Activated CD8-positive, alpha-beta T cell treated with anti-CD3 and anti-CD28 coated beads for 36 hours (primary cell): ENCODE measurements at regions not wholly inside any gene's neighbourhood (a gene's known extent, or its start where the extent isn't known, plus 50 kb on each side); places are given as distances from the start of the nearest gene placed in this dataset.

Experiments used
- ATAC-seq: fragments of 200-7000 bp; cut with Tn5 transposase; one replicate; pipeline ENCODE4 v1.10.0; 2021; ENCODE audit warnings: mild to moderate bottlenecking, moderate library complexity
- CTCF ChIA-PET: fragments of 350-600 bp; sonication (Branson Sonifier 250); formaldehyde crosslinking; loops from one replicate; lab custom pipeline; 2021; ENCODE audit warnings: antibody characterized with exemption; lab: Charles Lee
- POLR2A ChIA-PET: fragments of 350-600 bp; sonication (Branson Sonifier 250); formaldehyde crosslinking; loops from one replicate; lab custom pipeline; 2021; ENCODE audit warnings: antibody characterized with exemption; lab: Charles Lee
- DNase-seq: peaks from one replicate; pipeline ENCODE4 v3.0.0-alpha.2; 2020
- H3K27ac Mint-ChIP-seq: one replicate; pipeline ENCODE4 v1.8.0; 2021; ENCODE audit warnings: mild to moderate bottlenecking, mixed read lengths
- H3K27me3 Mint-ChIP-seq: one replicate; pipeline ENCODE4 v1.8.0; 2021; ENCODE audit warnings: mixed read lengths
- H3K36me3 Mint-ChIP-seq: one replicate; pipeline ENCODE4 v1.8.0; 2021; ENCODE audit warnings: low read depth, mixed read lengths
- H3K4me1 Mint-ChIP-seq: one replicate; pipeline ENCODE4 v1.8.0; 2021; ENCODE audit warnings: low read depth, mixed read lengths
- H3K4me3 Mint-ChIP-seq: one replicate; pipeline ENCODE4 v1.8.0; 2021; ENCODE audit warnings: mild to moderate bottlenecking, moderate library complexity, mixed read lengths
- H3K9me3 Mint-ChIP-seq: one replicate; pipeline ENCODE4 v1.8.0; 2021; ENCODE audit warnings: mixed read lengths
- intact Hi-C: fragments of 100-400 bp; cut with micrococcal nuclease; formaldehyde crosslinking; loops from one replicate; pipeline ENCODE4 v1.10.0; 2022
- TF ChIP-seq, protein P1 (sequence below): fragments of 200-600 bp; IDR thresholded peaks from one replicate; pipeline ENCODE4 v1.8.0; 2022; ENCODE audit warnings: antibody characterized with exemption, mild to moderate bottlenecking

DNA sequence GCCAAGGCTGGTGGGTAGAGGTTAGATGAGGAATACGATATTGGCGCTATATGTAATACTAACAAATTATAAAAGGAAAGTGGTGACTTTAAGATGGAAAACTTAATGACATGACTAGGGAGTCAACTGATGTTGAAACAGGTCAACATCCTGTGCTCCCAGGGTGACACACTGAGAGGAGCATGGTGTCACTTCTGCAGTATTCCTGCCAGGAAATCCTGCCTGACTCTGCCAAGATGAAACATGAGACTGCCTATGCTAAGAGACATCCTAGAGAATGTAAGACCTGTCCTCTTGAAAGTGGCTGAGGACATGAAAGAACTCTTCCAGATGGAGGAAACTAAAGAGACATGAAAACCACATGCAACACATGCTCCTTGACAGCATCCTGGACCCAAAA lies 65.0 kb upstream of the KCND3 start:
- TF ChIP-seq, protein P1, sequence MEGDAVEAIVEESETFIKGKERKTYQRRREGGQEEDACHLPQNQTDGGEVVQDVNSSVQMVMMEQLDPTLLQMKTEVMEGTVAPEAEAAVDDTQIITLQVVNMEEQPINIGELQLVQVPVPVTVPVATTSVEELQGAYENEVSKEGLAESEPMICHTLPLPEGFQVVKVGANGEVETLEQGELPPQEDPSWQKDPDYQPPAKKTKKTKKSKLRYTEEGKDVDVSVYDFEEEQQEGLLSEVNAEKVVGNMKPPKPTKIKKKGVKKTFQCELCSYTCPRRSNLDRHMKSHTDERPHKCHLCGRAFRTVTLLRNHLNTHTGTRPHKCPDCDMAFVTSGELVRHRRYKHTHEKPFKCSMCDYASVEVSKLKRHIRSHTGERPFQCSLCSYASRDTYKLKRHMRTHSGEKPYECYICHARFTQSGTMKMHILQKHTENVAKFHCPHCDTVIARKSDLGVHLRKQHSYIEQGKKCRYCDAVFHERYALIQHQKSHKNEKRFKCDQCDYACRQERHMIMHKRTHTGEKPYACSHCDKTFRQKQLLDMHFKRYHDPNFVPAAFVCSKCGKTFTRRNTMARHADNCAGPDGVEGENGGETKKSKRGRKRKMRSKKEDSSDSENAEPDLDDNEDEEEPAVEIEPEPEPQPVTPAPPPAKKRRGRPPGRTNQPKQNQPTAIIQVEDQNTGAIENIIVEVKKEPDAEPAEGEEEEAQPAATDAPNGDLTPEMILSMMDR: no peak

DNA sequence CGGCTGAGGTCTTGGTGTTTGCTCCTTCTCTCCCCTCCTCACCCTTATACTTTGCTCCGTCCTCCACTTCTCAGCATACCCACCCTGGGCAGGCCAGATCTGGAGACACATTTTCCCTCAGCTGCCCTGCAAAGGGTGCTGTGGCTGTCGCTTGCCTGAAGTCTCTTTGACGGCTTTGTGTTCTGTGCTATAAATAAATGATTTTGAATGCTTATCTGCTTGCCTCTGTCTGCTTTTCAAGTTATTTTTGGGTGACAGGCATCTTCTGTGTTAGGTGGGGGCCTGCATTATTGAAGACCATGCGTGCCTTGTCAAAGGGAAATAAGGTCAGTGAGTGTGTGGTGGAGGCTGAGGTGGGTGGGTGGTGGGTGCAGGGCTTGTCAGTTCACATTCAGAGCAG lies 66.9 kb upstream of the KCND3 start:
- ATAC-seq (no peak), DNase-seq (no peak)
- TF ChIP-seq, protein P1: no peak
- ChIA-PET POLR2A (no interaction called here), CTCF (no interaction called here)
- H3K36me3 Mint-ChIP-seq: no peaks in the 10 kb centered on the region
- H3K27me3 Mint-ChIP-seq: peaks cover 3% of the 10 kb centered on the region
- intact Hi-C loops: no loop called here
- no peak overlapping the region for H3K4me3 Mint-ChIP-seq
- H3K4me1 Mint-ChIP-seq: no peaks in the 10 kb centered on the region
- no peak overlapping the region for H3K27ac Mint-ChIP-seq
- no peaks in the 10 kb centered on the region for H3K9me3 Mint-ChIP-seq

More for the DNA sequence above, 65.0 kb upstream of the KCND3 start:
- peaks cover 5% of the 10 kb centered on the region for H3K27me3 Mint-ChIP-seq
- no peaks in the 10 kb centered on the region for H3K36me3 Mint-ChIP-seq
- ChIA-PET CTCF (no interaction called here), POLR2A (interaction anchor here (0.6 kb wide), 1 partner anchor 268 kb away, joined by 3 read pairs; no protein-coding TSS in a partner anchor)
- H3K4me1 Mint-ChIP-seq: no peaks in the 10 kb centered on the region
- no peak overlapping the region for H3K4me3 Mint-ChIP-seq
- intact Hi-C loops: no loop called here
- H3K27ac Mint-ChIP-seq: no peak overlapping the region
- DNase-seq (no peak), ATAC-seq (no peak)
- H3K9me3 Mint-ChIP-seq: no peaks in the 10 kb centered on the region

DNA sequence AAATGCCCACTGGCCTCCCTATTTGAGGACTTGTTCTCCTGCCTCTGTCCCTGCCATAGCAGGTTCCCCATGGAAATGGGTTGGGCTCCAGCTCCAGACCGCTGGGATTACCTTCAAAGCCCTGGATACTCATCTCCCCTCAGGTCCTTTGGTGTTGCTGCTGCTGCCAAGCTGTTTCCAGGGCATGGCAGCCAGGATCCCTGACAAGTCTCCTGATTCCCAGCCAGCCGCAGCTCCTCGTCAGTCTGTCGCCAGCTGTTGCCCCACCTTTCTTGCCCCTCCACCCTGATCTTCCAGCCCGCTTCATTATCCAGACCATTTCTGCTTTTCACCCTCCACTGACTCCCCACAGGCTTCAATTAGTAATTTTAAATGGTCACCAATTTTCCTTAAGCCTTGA lies 68.3 kb upstream of the KCND3 start:
- intact Hi-C loops: no loop called here
- no peaks in the 10 kb centered on the region for H3K4me1 Mint-ChIP-seq
- no peak for ATAC-seq
- no peaks in the 10 kb centered on the region for H3K9me3 Mint-ChIP-seq
- DNase-seq: no peak
- ChIA-PET CTCF (no interaction called here), POLR2A (no interaction called here)
- H3K27me3 Mint-ChIP-seq: peaks cover 5% of the 10 kb centered on the region
- TF ChIP-seq, protein P1: no peak
- no peak overlapping the region for H3K27ac Mint-ChIP-seq
- no peak overlapping the region for H3K4me3 Mint-ChIP-seq
- H3K36me3 Mint-ChIP-seq: no peaks in the 10 kb centered on the region

DNA sequence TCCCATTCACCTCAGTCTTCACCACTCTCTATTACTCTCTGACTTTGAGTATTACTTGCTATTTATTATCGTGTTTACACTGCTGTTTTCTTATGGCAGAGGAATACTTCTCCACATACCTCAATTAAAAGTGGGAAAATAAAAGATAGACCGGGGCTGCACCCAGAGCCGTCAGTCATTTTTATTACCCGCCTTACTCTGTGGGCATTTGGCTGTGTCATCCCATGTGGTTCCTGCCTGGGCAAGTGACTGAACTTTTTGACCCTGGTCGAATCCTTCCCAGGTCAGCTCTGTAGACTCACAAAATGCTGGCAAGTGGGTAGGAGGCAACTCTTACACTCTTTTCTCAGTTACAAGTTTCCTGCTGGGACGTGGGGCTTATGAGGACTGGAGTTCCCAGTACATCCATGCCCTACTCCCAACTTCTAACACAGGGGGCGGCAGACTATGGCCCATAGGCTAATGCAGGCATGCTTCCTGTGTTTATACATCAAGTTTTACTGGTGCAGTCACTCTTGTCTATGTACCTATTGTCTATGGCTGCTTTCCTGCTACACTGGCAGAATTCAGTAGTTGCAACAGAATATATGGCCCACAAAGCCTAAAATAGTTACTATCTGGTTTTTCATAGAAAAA lies 69.5 kb upstream of the KCND3 start:
- Mint-ChIP-seq H3K36me3 (no peaks in the 10 kb centered on the region), H3K4me3 (no peak overlapping the region), H3K4me1 (no peaks in the 10 kb centered on the region), H3K9me3 (no peaks in the 10 kb centered on the region), H3K27me3 (peaks cover 8% of the 10 kb centered on the region), H3K27ac (no peak overlapping the region)
- POLR2A ChIA-PET: interaction anchor here (0.7 kb wide), 1 partner anchor 1236 kb away, joined by 3 read pairs; no protein-coding TSS in a partner anchor
- CTCF ChIA-PET: no interaction called here
- ATAC-seq (no peak), DNase-seq (no peak)
- TF ChIP-seq, protein P1: no peak
- intact Hi-C loops: no loop called here

DNA sequence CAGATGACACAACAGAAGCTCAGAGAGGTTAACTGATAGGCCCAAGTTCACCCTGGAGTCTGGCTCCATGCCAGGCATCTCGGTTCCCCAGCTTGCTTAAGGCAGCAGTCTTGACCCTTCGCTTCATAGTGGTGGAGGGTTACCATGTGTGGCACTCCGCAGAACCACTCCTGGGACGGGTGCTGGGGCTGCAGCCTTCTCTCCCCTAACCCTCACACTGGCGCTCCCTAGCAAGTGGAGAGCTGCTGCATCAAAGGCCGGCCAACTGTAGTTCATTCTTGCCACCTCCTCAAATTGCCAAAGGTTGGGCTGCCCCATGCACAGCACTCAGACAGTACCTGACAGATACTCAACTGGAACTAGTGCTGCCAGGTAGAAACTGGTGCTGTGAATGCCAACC lies 70.2 kb upstream of the KCND3 start:
- Mint-ChIP-seq H3K36me3 (no peaks in the 10 kb centered on the region), H3K4me1 (no peaks in the 10 kb centered on the region), H3K27me3 (peaks cover 10% of the 10 kb centered on the region), H3K4me3 (no peak overlapping the region), H3K27ac (no peak overlapping the region), H3K9me3 (no peaks in the 10 kb centered on the region)
- no peak for DNase-seq
- TF ChIP-seq, protein P1: no peak
- intact Hi-C loops: no loop called here
- ChIA-PET CTCF (no interaction called here), POLR2A (interaction anchor here (0.6 kb wide), 1 partner anchor 391 kb away, joined by 3 read pairs; no protein-coding TSS in a partner anchor)
- no peak for ATAC-seq
